Ovary (tissue), 3 donors: ENCODE measurements at regions not wholly inside any gene's neighbourhood (a gene's known extent, or its start where the extent isn't known, plus 50 kb on each side); places are given as distances from the start of the nearest gene placed in this dataset.

Experiments used
- CTCF ChIP-seq, 3 donors: fragments of 450-650 bp in 2 of 3; fragments of 200-600 bp in 1 of 3; IDR thresholded peaks; one replicate each; pipeline versions ENCODE4 v1.5.1 to v1.8.0; 2016 to 2022; ENCODE audit warnings: antibody characterized with exemption in 3 of 3, mild to moderate bottlenecking in 1 of 3
- POLR2A ChIP-seq: fragments of 450-650 bp; IDR thresholded peaks from one replicate; pipeline ENCODE4 v1.6.1; 2017; ENCODE audit warnings: antibody characterized with exemption, mild to moderate bottlenecking, moderate library complexity
- donor health status: DM: no; HTN: no; CAD: no.

GRCh38 chr11:8333811-8334401 lies 70.2 kb upstream of the LMO1 start:
- TF ChIP-seq POLR2A = no peak
- TF ChIP-seq CTCF (IDR thresholded peaks at IDR 0.05) = no peak
